H1 (cell line): ENCODE measurements at regions not wholly inside any gene's neighbourhood (a gene's known extent, or its start where the extent isn't known, plus 50 kb on each side); places are given as distances from the start of the nearest gene placed in this dataset.

Experiments used
- CTCF ChIA-PET: fragments of 300-600 bp; sonication (Branson Sonifier 250); formaldehyde crosslinking; loops from one replicate; lab custom pipeline; 2021; ENCODE audit not compliant: partially characterized antibody; lab: Charles Lee
- POLR2A ChIA-PET: fragments of 300-600 bp; sonication (Branson Sonifier 250); formaldehyde crosslinking; loops from one replicate; lab custom pipeline; 2021; ENCODE audit warnings: inconsistent platforms; ENCODE audit not compliant: partially characterized antibody; lab: Charles Lee
- DNase-seq, 2 experiments: peaks; one replicate each; pipeline versions ENCODE4 v3.0.0 to v3.0.0-alpha.2; 2010 to 2022; ENCODE audit warnings: low spot score in 2 of 2, low read depth in 1 of 2, mixed read lengths in 1 of 2
- FAIRE-seq: peaks from 2 replicates; lab custom pipeline; 2011; peaks lifted over from hg19 to GRCh38; lab: Jason Lieb, UNC
- H2AFZ ChIP-seq: 2 replicates; pipeline ENCODE4 v1.8.1; 2012; ENCODE audit warnings: low read length, inconsistent platforms
- H2AK5ac ChIP-seq: 2 replicates; pipeline ENCODE4 v1.6.1; 2013; ENCODE audit warnings: low read depth, low read length
- H2BK120ac ChIP-seq: replicated peaks from 2 replicates; pipeline ENCODE3; 2013; ENCODE audit warnings: low read depth, low read length, inconsistent platforms
- H2BK12ac ChIP-seq: 2 replicates; pipeline ENCODE4 v1.6.1; 2013; ENCODE audit warnings: low read depth, low read length
- H2BK15ac ChIP-seq: 2 replicates; pipeline ENCODE4 v1.6.1; 2013; ENCODE audit warnings: low read length
- H2BK20ac ChIP-seq: 2 replicates; pipeline ENCODE4 v1.6.1; 2013; ENCODE audit warnings: low read length
- H2BK5ac ChIP-seq: 2 replicates; pipeline ENCODE4 v1.6.1; 2013; ENCODE audit warnings: low read depth, low read length
- H3K14ac ChIP-seq: 2 replicates; pipeline ENCODE4 v1.6.1; 2013; ENCODE audit warnings: inconsistent platforms; ENCODE audit not compliant: insufficient read length
- H3K18ac ChIP-seq: 2 replicates; pipeline ENCODE4 v1.6.1; 2013; ENCODE audit warnings: low read length; ENCODE audit errors: extremely low read depth
- H3K23ac ChIP-seq: 2 replicates; pipeline ENCODE4 v1.6.1; 2013; ENCODE audit warnings: inconsistent platforms; ENCODE audit not compliant: insufficient read length
- H3K23me2 ChIP-seq: 2 replicates; pipeline ENCODE4 v1.6.1; 2013; ENCODE audit warnings: low read depth, low read length
- H3K27ac ChIP-seq: 2 replicates; pipeline ENCODE4 v1.6.1; 2011; ENCODE audit warnings: low read depth, low read length, inconsistent platforms
- H3K27me3 ChIP-seq, 4 experiments: replicated peaks in 1 of 4; 1 replicate in 1 of 4; 2 replicates in 3 of 4; pipeline versions ENCODE4 v1.6.1 to v1.8.1; 2011 to 2013; ENCODE audit warnings: low read length in 3 of 4, mild to moderate bottlenecking in 3 of 4, inconsistent platforms in 2 of 4, mixed read lengths in 2 of 4, moderate library complexity in 1 of 4; ENCODE audit not compliant: control insufficient read depth in 3 of 4, insufficient read depth in 3 of 4; ENCODE audit errors: extremely low read depth in 1 of 4
- H3K36me3 ChIP-seq, 4 experiments: 2 replicates each; pipeline versions ENCODE4 v1.6.1 to v1.8.1; 2011 to 2013; ENCODE audit warnings: mild to moderate bottlenecking in 4 of 4, low read length in 3 of 4, moderate library complexity in 2 of 4, control low read depth in 1 of 4, inconsistent platforms in 1 of 4; ENCODE audit not compliant: insufficient read depth in 4 of 4, control insufficient read depth in 2 of 4
- H3K4ac ChIP-seq: replicated peaks from 2 replicates; pipeline ENCODE3; 2013; ENCODE audit warnings: low read length, low read depth, mixed read lengths, inconsistent platforms; ENCODE audit not compliant: insufficient read length
- H3K4me1 ChIP-seq, 4 experiments: replicated peaks in 1 of 4; 1 replicate in 1 of 4; 2 replicates in 3 of 4; pipeline versions ENCODE4 v1.6.1 to v1.8.1; 2011 to 2013; ENCODE audit warnings: low read length in 3 of 4, inconsistent platforms in 2 of 4, mixed read lengths in 1 of 4; ENCODE audit not compliant: insufficient read depth in 4 of 4, control insufficient read depth in 3 of 4
- H3K4me2 ChIP-seq, 2 experiments: 2 replicates each; pipeline versions ENCODE4 v1.6.1 to v1.8.1; 2011 to 2013; ENCODE audit warnings: low read depth in 2 of 2, low read length in 2 of 2, control low read depth in 1 of 2, inconsistent platforms in 1 of 2, mild to moderate bottlenecking in 1 of 2; ENCODE audit not compliant: insufficient read depth in 1 of 2
- H3K4me3 ChIP-seq, 4 experiments: fragments of 200-600, 300-600 bp in 1 of 4; sonication (generic), shearing (Covaris generic), sonication (Bioruptor Twin) in 1 of 4; 2 replicates each; pipeline versions ENCODE4 v1.5.1 to v1.8.1; 2011 to 2016; ENCODE audit warnings: low read length in 4 of 4, low read depth in 3 of 4, control low read depth in 2 of 4, inconsistent platforms in 2 of 4, mild to moderate bottlenecking in 2 of 4, mixed read lengths in 1 of 4, moderate library complexity in 1 of 4; ENCODE audit not compliant: insufficient read depth in 2 of 4; ENCODE audit errors: extremely low read depth in 1 of 4
- H3K56ac ChIP-seq: replicated peaks from 2 replicates; pipeline ENCODE3; 2013; ENCODE audit warnings: low read depth, mild to moderate bottlenecking, mixed read lengths, low read length, inconsistent platforms; ENCODE audit not compliant: insufficient read length
- H3K79me1 ChIP-seq: 2 replicates; pipeline ENCODE4 v1.6.1; 2013; ENCODE audit warnings: low read depth, low read length, control low read depth
- H3K79me2 ChIP-seq, 2 experiments: 2 replicates each; pipeline versions ENCODE4 v1.6.1 to v1.8.1; 2012 to 2013; ENCODE audit warnings: low read length in 2 of 2, mild to moderate bottlenecking in 2 of 2, inconsistent platforms in 1 of 2; ENCODE audit not compliant: insufficient read depth in 2 of 2, control insufficient read depth in 1 of 2
- H3K9ac ChIP-seq, 4 experiments: replicated peaks in 1 of 4; 1 replicate in 1 of 4; 2 replicates in 3 of 4; pipeline versions ENCODE4 v1.6.1 to v1.8.1; 2011 to 2013; ENCODE audit warnings: low read depth in 3 of 4, low read length in 3 of 4, control low read depth in 2 of 4, mild to moderate bottlenecking in 2 of 4, moderate library complexity in 2 of 4, inconsistent platforms in 1 of 4; ENCODE audit errors: extremely low read depth in 1 of 4
- H3K9me3 ChIP-seq, 2 experiments: 2 replicates each; pipeline versions ENCODE4 v1.6.1 to v1.8.1; 2012 to 2013; ENCODE audit warnings: mild to moderate bottlenecking in 2 of 2, moderate library complexity in 2 of 2, control low read depth in 1 of 2, inconsistent platforms in 1 of 2, low read depth in 1 of 2, low read length in 1 of 2, mixed read lengths in 1 of 2; ENCODE audit not compliant: insufficient read depth in 2 of 2
- H4K20me1 ChIP-seq, 2 experiments: replicated peaks in 1 of 2; 2 replicates each; pipeline versions ENCODE3 to v1.8.1; 2011 to 2013; ENCODE audit warnings: inconsistent platforms in 2 of 2, low read length in 2 of 2, mild to moderate bottlenecking in 1 of 2; ENCODE audit not compliant: insufficient read depth in 2 of 2, control insufficient read depth in 1 of 2
- H4K5ac ChIP-seq: 2 replicates; pipeline ENCODE4 v1.6.1; 2013; ENCODE audit warnings: low read length, low read depth, mixed read lengths, inconsistent platforms; ENCODE audit not compliant: insufficient read length
- H4K8ac ChIP-seq: 2 replicates; pipeline ENCODE4 v1.8.0; 2013; ENCODE audit warnings: mild to moderate bottlenecking, moderate library complexity, low read length, inconsistent platforms; ENCODE audit not compliant: insufficient read depth; ENCODE audit errors: extremely low read depth
- H4K91ac ChIP-seq: replicated peaks from 2 replicates; pipeline ENCODE3; 2013; ENCODE audit warnings: low read length, mixed read lengths, inconsistent platforms; ENCODE audit not compliant: insufficient read length
- CHD1 ChIP-seq: IDR thresholded peaks from 2 replicates; pipeline ENCODE4 v1.6.1; 2012; ENCODE audit warnings: low read depth, low read length, improper control_type of control experiment
- GABPA ChIP-seq: IDR thresholded peaks from 2 replicates; pipeline ENCODE4 v1.6.1; 2011; ENCODE audit warnings: mild to moderate bottlenecking, low read length, moderate library complexity, borderline replicate concordance; ENCODE audit not compliant: insufficient read depth
- SIX5 ChIP-seq: IDR thresholded peaks from 2 replicates; pipeline ENCODE4 v1.6.1; 2011; ENCODE audit warnings: mild to moderate bottlenecking, low read depth, low read length
- TEAD4 ChIP-seq: IDR thresholded peaks from 2 replicates; pipeline ENCODE4 v1.6.1; 2012; ENCODE audit warnings: low read depth, low read length, inconsistent platforms, mixed read lengths
- YY1 ChIP-seq: IDR thresholded peaks from 2 replicates; pipeline ENCODE4 v1.6.1; 2011; ENCODE audit warnings: low read depth, mild to moderate bottlenecking, low read length
- WGBS, 2 experiments: shearing (Covaris generic) in 1 of 2; methylation state at CpG; one replicate each; pipeline versions ENCODE4 v1.1.6 to v1.1.7; 2013 to 2015; ENCODE audit warnings: low lambda C conversion rate in 2 of 2, mixed read lengths in 2 of 2, inconsistent platforms in 1 of 2, low coverage in 1 of 2, missing lambda C conversion rate in 1 of 2; ENCODE audit not compliant: insufficient replicate concordance in 2 of 2, insufficient coverage in 1 of 2, insufficient read length in 1 of 2; ENCODE audit errors: extremely low coverage in 1 of 2, missing lambda C conversion rate in 1 of 2; 5-methylcytosine and 5-hydroxymethylcytosine counted together

GRCh38 chr4:123874063-123874462, 477.5 kb downstream of the SPRY1 start:
- Histone ChIP-seq H3K4ac (no peak overlapping the region), H2BK15ac (no peak overlapping the region), H3K9ac (no peak overlapping the region), H3K79me1 (no peaks in the 10 kb centered on the region), H3K27ac (no peak overlapping the region), H3K4me3 (no peak overlapping the region), H2BK120ac (no peak overlapping the region), H4K5ac (no peak overlapping the region), H3K23me2 (no peaks in the 10 kb centered on the region), H3K56ac (no peak overlapping the region), H3K27me3 (no peaks in the 10 kb centered on the region), H2AFZ (no peak overlapping the region)
- TF ChIP-seq GABPA = no peak
- TF ChIP-seq CHD1 = no peak
- TF ChIP-seq SIX5 = no peak
- no peak for TF ChIP-seq TEAD4
- TF ChIP-seq YY1 = no peak
- TF ChIP-seq, all 59 proteins: peak for 0
- no peak overlapping the region for H3K18ac ChIP-seq
- H3K9me3 ChIP-seq = peaks cover 0 to 5% of the 10 kb centered on the region in 2 experiments; a peak in 1 of 4 replicates
- H4K91ac ChIP-seq = no peak overlapping the region
- FAIRE-seq (no peak), DNase-seq (no peak)
- H2BK20ac ChIP-seq = no peak overlapping the region
- no peak overlapping the region for H3K23ac ChIP-seq
- no peaks in the 10 kb centered on the region for H3K36me3 ChIP-seq
- H2BK5ac ChIP-seq = no peak overlapping the region
- no peak overlapping the region for H2AK5ac ChIP-seq
- peaks cover 0 to 5% (median 0%) of the 10 kb centered on the region in 4 experiments; a peak in 1 of 7 replicates for H3K4me1 ChIP-seq
- ChIA-PET POLR2A (no interaction called here), CTCF (no interaction called here)
- WGBS, 2 experiments = 81% methylated on average over 1 of the region's 1 CpG; no CpG with 5 or more reads in 1 of the 2 experiments
- no peak overlapping the region for H2BK12ac ChIP-seq
- H3K4me2 ChIP-seq = no peak overlapping the region
- H3K79me2 ChIP-seq = no peaks in the 10 kb centered on the region
- no peak overlapping the region for H3K14ac ChIP-seq
- no peak overlapping the region for H4K8ac ChIP-seq
- H4K20me1 ChIP-seq = no peaks in the 10 kb centered on the region
